Uterus (tissue), 2 donors: ENCODE measurements at regions not wholly inside any gene's neighbourhood (a gene's known extent, or its start where the extent isn't known, plus 50 kb on each side); places are given as distances from the start of the nearest gene placed in this dataset.

Experiments
- POLR2A ChIP-seq, 2 donors: fragments of 450-650 bp; IDR thresholded peaks; one replicate each; pipeline ENCODE4 v1.6.1; 2016; ENCODE audit warnings: antibody characterized with exemption in 2 of 2, mild to moderate bottlenecking in 1 of 2, moderate library complexity in 1 of 2
- TF ChIP-seq, protein P1 (sequence below), 4 experiments: fragments of 200-600 bp in 2 of 4; fragments of 450-650 bp in 2 of 4; sonication (generic) in 2 of 4; IDR thresholded peaks; one replicate each; pipeline ENCODE4 v1.5.1; 2016 to 2019; ENCODE audit warnings: antibody characterized with exemption in 4 of 4, mild to moderate bottlenecking in 2 of 4, moderate library complexity in 1 of 4

DNA sequence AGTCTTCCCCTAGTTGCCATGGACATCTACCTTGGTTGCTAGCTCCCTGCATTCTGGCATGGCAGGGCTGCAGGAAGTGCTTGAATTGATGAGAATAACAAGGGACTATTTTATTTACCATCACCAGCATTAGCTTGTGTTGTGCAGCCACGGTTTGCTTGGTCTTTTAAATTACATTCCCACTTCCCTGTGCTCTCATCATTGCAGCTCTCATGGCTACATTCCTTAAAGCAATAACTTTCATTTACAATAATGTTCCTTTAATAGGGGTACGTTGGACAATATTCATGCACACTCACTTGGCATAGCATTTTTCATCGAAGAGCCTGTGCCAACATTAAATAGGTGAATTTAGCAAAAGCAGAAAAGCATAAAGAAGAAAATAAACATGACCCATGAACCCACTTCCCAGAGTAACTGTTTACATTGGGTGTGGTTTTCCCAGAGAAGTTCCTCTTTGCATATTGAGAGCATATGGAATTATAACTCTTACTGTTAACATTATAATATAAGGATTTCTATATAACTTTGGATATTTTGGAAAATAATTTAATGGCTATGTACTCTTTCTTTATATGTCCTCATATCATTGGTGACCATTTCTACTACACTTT lies 113.2 kb upstream of the VWC2 start:
- TF ChIP-seq, protein P1, sequence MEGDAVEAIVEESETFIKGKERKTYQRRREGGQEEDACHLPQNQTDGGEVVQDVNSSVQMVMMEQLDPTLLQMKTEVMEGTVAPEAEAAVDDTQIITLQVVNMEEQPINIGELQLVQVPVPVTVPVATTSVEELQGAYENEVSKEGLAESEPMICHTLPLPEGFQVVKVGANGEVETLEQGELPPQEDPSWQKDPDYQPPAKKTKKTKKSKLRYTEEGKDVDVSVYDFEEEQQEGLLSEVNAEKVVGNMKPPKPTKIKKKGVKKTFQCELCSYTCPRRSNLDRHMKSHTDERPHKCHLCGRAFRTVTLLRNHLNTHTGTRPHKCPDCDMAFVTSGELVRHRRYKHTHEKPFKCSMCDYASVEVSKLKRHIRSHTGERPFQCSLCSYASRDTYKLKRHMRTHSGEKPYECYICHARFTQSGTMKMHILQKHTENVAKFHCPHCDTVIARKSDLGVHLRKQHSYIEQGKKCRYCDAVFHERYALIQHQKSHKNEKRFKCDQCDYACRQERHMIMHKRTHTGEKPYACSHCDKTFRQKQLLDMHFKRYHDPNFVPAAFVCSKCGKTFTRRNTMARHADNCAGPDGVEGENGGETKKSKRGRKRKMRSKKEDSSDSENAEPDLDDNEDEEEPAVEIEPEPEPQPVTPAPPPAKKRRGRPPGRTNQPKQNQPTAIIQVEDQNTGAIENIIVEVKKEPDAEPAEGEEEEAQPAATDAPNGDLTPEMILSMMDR (IDR thresholded peaks at IDR 0.05), result no peak
- TF ChIP-seq POLR2A (IDR thresholded peaks at IDR 0.05), result no peak
